ENCODE measurements at regions not wholly inside any gene's neighbourhood (a gene's known extent, or its start where the extent isn't known, plus 50 kb on each side); places are given as distances from the start of the nearest gene placed in this dataset.

GRCh38 chr17:73878923-73879322, 234.7 kb upstream of the SDK2 start:
- no peaks in the 10 kb centered on the region for H3K4me1 ChIP-seq
- TF ChIP-seq POLR2AphosphoS5 (IDR thresholded peaks at IDR 0.05) (no peak), CTCF (IDR thresholded peaks at IDR 0.05) (no peak), POLR2A (IDR thresholded peaks at IDR 0.05) (no peak), EP300 (IDR thresholded peaks at IDR 0.05) (no peak)
- no peaks in the 10 kb centered on the region for H3K36me3 ChIP-seq
- WGBS, 2 donors (ENCODE audit: low coverage in 1 of 2) = 73 to 93% methylated on average over 2 to 5 of the region's 14 CpGs
- no peak overlapping the region for H3K4me3 ChIP-seq
- no peaks in the 10 kb centered on the region for H3K9me3 ChIP-seq
- H3K27me3 ChIP-seq = peaks cover 37% of the 10 kb centered on the region
- no peak for ATAC-seq
- H3K27ac ChIP-seq = no peak overlapping the region

DNA sequence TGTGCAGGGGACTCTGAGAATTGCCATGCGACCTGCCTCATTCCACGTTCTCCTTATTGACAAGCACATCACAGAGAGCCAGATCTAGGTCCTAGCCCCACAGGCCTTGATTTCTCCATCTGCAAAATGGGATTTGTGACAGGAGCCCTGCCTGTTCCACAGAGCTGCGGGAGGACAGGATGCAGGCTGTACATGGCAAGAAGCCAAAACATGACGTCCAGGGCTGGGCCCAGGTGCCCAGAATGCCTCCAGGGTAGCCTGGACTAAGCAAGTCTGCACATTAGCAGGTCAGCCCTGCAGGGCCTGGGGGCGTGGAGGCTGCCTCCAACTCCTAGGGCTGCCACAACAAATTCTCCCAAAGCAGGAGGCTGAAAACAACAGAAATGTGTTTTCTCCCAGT, 235.7 kb upstream of the SDK2 start:
- Histone ChIP-seq H3K9me3 (no peaks in the 10 kb centered on the region), H3K27ac (no peak overlapping the region), H3K4me1 (no peaks in the 10 kb centered on the region), H3K27me3 (peaks cover 38% of the 10 kb centered on the region), H3K36me3 (no peaks in the 10 kb centered on the region), H3K4me3 (no peak overlapping the region)
- TF ChIP-seq CTCF (IDR thresholded peaks at IDR 0.05) = no peak
- TF ChIP-seq EP300 (IDR thresholded peaks at IDR 0.05) = no peak
- TF ChIP-seq POLR2AphosphoS5 (IDR thresholded peaks at IDR 0.05) = no peak
- 67% methylated on average over 1 of the region's 5 CpGs; no CpG with 5 or more reads in 1 of the 2 donors for WGBS, 2 donors (ENCODE audit: low coverage in 1 of 2)
- ATAC-seq = no peak

- TF ChIP-seq EP300 (IDR thresholded peaks at IDR 0.05) (no peak), CTCF (IDR thresholded peaks at IDR 0.05) (no peak), POLR2A (IDR thresholded peaks at IDR 0.05) (no peak), POLR2AphosphoS5 (IDR thresholded peaks at IDR 0.05) (no peak)
- Histone ChIP-seq H3K27me3 (peaks cover 32% of the 10 kb centered on the region), H3K27ac (no peak overlapping the region), H3K36me3 (no peaks in the 10 kb centered on the region), H3K4me1 (no peaks in the 10 kb centered on the region), H3K4me3 (no peak overlapping the region), H3K9me3 (no peaks in the 10 kb centered on the region)
- WGBS, 2 donors (ENCODE audit: low coverage in 1 of 2) = 24 to 53% methylated on average over 5 of the region's 5 CpGs
- no peak for ATAC-seq
Observed at GRCh38 chr17:73882590-73882989, 238.3 kb upstream of the SDK2 start.

DNA sequence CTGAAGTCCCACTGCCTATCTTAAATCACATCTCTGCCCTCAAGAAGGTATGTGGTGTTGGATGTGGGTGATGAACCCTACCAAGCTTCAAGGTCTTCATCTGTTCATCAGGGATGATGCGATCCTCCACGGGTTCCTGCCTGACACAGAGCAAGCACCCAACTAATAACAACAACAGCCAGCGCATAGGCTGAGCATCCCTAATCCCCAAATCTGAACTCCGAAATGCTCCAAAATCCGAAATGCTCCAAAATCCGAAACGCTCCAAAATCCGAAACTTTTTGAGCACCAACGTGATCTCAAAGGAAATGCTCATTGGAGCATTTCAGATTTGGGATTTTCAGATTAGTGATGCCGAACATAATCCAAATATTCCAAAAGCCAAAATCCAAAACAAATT, 238.9 kb upstream of the SDK2 start:
- no peaks in the 10 kb centered on the region for H3K4me1 ChIP-seq
- WGBS, 2 donors (ENCODE audit: low coverage in 1 of 2) = 82% methylated on average over 8 of the region's 10 CpGs; no CpG with 5 or more reads in 1 of the 2 donors
- TF ChIP-seq POLR2A (IDR thresholded peaks at IDR 0.05) (no peak), POLR2AphosphoS5 (IDR thresholded peaks at IDR 0.05) (no peak), CTCF (IDR thresholded peaks at IDR 0.05) (no peak), EP300 (IDR thresholded peaks at IDR 0.05) (no peak)
- no peak for ATAC-seq
- H3K27me3 ChIP-seq = peaks cover 27% of the 10 kb centered on the region
- no peak overlapping the region for H3K4me3 ChIP-seq
- H3K9me3 ChIP-seq = no peaks in the 10 kb centered on the region
- H3K36me3 ChIP-seq = no peaks in the 10 kb centered on the region
- no peak overlapping the region for H3K27ac ChIP-seq

DNA sequence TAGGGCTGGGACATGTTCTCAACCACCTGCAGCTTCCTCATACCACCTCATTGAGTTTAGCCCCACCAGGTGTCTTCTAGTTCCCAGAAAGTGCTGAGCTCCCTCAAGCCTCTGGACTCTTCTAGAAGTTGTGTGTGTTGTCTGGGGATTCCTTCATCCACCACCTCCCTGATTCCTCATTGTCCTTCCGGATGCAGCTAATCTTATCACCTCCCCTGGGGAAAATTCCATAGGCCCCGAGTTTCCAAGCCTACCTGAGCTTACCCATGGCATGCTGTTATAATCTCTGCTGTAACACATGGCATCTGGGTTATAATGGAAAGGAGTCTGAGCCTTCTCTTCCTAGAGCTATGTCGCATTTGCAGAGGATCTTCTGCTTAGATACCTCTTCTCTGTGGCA, 243.5 kb upstream of the SDK2 start:
- ATAC-seq = no peak
- 67 to 83% methylated on average over 1 to 2 of the region's 3 CpGs for WGBS, 2 donors (ENCODE audit: low coverage in 1 of 2)
- peaks cover 0 to 7% (median 0%) of the 10 kb centered on the region in 3 donors for H3K9me3 ChIP-seq
- no peak overlapping the region for H3K27ac ChIP-seq
- no peak overlapping the region for H3K4me3 ChIP-seq
- no peaks in the 10 kb centered on the region for H3K36me3 ChIP-seq
- no peaks in the 10 kb centered on the region for H3K4me1 ChIP-seq
- H3K27me3 ChIP-seq = peaks cover 18% of the 10 kb centered on the region
- TF ChIP-seq POLR2AphosphoS5 (IDR thresholded peaks at IDR 0.05) = no peak
- no peak for TF ChIP-seq CTCF (IDR thresholded peaks at IDR 0.05)
- TF ChIP-seq POLR2A (IDR thresholded peaks at IDR 0.05) = no peak
- no peak for TF ChIP-seq EP300 (IDR thresholded peaks at IDR 0.05)
